Left colon (tissue), 2 donors: ENCODE measurements at regions not wholly inside any gene's neighbourhood (a gene's known extent, or its start where the extent isn't known, plus 50 kb on each side); places are given as distances from the start of the nearest gene placed in this dataset.

Experiments used
- ATAC-seq: fragments of 200-7000 bp; cut with Tn5 transposase; one replicate; pipeline ENCODE4 v1.9.1; 2020; ENCODE audit warnings: mild to moderate bottlenecking, moderate library complexity
- DNase-seq, 2 donors: peaks; one replicate each; pipeline ENCODE4 v3.0.0-alpha.2; 2020
- intact Hi-C, 2 donors: fragments of 100-400 bp; cut with DNase I in 1 of 2; cut with micrococcal nuclease in 1 of 2; formaldehyde crosslinking; loops; one replicate each; pipeline versions ENCODE4 v1.11.2 to v1.14.0; 2022; cut with DNase I, micrococcal nuclease
- donor health status: DM: no; HTN: no; CAD: no.
- donor health status: DM: yes; HTN: yes; CAD: no.

DNA sequence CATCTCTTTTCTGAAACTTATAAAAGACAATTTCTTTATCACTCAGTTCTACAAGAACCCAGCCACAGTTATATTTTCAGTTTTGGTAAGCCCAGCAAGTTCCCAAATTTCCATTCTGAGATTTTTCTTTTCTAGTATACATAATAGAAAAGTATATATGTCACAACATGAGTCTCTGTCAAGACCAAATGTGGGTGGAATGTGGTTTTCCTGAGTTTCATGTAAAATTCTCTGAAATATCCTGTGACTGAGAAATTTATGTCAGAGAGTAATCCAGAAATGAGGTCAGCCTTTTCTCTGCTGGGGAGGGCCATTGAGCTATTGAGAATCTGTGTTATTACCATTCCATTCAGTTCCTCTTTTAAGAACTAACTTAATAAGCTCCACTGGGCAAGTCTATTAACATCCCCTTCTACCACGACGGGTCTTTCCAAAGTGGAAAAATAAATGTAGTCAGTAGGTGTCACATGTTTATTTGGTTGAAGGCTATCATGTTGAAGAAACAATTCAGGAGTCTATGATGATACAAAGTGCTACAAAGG is 100.7 kb upstream of the HMGN3 start:
- DNase-seq (no peak), ATAC-seq (no peak)
- intact Hi-C loops: no loop called here

DNA sequence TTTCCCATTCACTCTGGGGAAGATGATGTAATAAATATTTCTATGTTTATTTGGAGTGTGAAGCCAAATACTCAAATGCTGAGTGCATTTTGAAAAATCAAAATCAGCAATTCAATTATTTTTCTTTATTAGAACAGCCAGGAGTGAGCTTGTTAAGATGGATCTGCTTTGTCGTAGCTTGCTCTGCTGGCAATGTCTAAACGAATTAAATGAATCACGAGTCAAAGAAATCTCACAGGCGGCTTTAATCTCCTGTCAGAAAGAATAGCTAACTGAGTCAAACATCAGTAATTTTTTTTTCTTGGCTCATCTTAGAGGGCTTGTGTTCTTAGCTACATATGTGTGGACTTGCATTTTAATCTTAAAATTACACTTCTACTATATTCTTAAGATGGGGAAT is 100.2 kb upstream of the HMGN3 start:
- DNase-seq (no peak), ATAC-seq (no peak)
- intact Hi-C loops: no loop called here

DNA sequence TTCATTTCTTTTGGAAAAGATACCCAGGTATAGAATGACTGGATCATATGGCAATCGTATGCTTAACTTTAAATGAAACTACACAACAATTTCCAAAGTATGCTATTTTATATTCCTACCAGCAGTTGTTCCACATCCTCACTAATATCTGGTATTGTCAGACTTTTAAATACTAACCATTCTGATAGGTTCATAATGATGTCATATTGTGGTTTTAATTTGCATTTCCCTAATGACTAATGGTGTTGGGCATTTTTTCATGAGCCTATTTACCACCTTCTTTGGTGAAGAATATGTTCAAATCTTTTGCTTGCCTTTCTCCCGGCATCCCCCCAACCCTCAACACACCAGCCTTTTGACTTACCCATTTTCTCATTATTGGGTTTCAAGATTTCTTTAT is 96.2 kb upstream of the HMGN3 start:
- no peak for DNase-seq
- no peak for ATAC-seq
- intact Hi-C loops: no loop called here

DNA sequence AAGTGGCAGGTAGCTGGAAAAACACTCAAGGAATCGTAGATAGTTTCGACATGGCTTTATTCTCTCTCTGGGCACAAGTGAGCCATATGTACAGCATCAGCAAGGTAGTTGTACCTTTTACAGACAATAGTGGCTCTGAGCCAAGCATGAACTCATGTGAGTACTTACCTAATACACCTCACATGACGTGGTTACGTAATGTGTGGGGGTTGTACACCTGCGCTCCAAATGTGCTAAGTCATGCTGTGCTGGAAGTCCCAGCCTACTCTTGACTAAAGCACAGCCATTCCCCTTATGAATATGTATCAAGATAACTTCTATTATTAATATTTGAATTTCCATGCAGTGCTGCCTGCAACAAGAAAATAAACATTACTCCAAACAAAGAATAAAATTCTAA is 78.8 kb upstream of the HMGN3 start:
- DNase-seq (no peak), ATAC-seq (no peak)
- intact Hi-C loops: no loop called here

DNA sequence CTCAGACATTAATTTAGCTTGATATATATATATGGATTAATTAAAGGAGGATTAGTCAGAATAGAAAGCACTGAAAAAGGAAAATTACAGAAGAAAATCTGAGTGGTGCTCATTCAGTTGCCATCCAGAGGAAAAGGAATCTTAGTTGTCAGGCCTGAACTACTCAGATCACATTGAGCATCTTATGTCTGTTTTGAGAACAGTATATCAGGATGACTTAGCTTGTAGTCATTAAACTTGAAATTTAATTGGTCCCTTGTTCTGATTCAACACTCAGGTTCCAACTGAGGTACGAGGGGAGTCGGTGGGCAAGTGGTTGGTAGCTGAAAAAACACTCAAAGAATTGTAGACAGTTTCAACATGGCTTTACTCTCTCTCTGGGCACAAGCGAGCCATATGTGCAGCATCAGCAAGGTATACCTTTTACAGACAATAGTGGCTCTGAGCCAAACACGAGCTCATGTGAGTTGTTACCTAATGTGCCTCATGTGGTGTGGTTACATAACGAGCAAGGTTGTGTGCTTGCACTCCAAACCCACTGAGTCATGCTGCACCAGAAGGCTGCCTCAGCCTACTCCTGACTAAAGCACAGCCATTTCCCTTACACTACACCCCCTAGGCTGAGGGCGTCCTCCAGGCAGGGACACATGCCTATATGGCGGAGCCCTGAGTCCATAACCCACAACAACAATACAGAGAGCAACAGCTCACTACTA is 73.0 kb upstream of the HMGN3 start:
- DNase-seq (no peak), ATAC-seq (no peak)
- intact Hi-C loops: no loop called here

DNA sequence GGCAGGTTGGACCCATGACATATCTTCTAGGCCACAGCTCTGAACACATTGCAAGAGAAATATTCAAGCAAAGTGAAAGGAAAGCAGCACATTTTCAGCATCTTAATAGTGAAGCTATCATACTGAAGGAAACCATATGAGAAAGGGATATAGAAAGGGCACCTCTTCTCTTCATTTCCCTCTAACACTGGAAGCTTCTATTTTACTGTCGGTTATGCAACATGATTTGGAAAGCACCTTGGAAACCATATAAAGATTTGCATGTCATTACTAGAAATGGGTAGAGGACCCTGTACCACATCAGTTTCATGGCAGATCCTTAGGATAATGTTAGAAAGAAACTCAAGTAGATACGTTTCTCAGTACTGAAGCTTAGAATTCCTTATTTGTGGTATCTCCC is 70.5 kb upstream of the HMGN3 start:
- no peak for DNase-seq
- intact Hi-C loops: no loop called here
- no peak for ATAC-seq

DNA sequence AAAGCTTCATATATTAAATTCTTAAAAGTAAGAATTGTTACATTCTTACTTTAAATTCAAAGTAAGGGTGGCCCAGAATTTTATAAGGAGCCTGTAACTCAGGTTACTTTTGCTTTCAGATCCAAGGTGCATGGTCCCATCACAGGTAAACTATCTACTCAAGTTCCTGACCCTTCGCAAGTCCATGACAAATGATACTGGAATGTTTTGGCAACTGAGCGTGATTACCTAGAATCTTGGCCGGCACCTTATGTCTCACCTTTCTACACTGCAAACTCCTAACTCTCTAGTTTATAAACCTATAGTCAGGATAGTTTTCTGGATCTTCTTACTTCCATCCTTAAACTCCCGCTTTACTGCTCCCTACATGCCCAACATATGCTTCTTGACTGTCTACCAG is 67.9 kb upstream of the HMGN3 start:
- ATAC-seq (no peak), DNase-seq (no peak)
- intact Hi-C loops: no loop called here

DNA sequence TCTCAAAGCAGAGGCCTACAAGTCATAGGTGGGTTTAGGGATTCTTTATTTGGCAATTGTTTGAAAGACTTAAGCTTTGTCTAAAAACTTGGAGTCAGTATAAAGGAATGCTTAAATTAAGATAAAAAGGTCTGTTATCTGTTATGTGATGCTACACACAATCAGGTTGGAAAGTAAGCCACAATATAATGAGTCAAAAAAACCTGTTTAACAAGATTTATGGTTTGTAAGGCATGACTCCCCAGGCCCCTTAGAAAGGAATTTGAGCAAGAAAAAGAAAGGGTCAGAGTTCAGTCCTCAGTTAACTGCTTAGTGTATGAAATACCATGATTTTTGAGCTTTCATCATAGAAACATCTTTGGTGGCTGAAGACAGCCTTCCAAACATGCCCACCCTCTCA is 66.8 kb upstream of the HMGN3 start:
- no peak for DNase-seq
- ATAC-seq: no peak
- intact Hi-C loops: no loop called here

DNA sequence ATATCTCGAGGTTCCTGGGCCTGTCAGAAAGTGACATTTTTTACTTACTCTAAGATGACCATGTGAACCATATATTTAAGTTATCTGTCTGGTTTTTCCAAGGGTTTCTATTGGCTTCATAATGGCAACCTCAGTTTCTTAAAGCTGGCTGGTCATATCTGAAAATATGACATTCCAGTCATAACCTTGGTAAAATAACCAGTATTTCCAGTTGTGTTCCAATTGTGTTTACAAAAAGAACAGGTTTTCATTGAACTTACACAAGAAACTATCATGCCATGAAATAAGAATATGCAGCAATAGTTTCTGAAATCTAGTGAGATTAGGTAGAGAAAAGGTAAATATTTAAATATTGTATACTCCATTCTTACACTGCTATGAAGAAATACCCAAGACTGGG is 61.7 kb upstream of the HMGN3 start:
- no peak for DNase-seq
- ATAC-seq: no peak
- intact Hi-C loops: no loop called here
